ENCODE measurements at regions not wholly inside any gene's neighbourhood (a gene's known extent, or its start where the extent isn't known, plus 50 kb on each side); places are given as distances from the start of the nearest gene placed in this dataset.

- Histone ChIP-seq H3K27ac (ENCODE audit: insufficient read depth, low read length) (no peak overlapping the region), H3K9me3 (ENCODE audit: control insufficient read depth, insufficient read depth, low read length) (no peaks in the 10 kb centered on the region), H4K8ac (ENCODE audit: low read depth in 2 of 2, low read length in 2 of 2) (no peak overlapping the region), H3K14ac (replicated peaks; ENCODE audit: low read depth, low read length) (no peak overlapping the region), H2BK20ac (ENCODE audit: low read depth, low read length) (no peak overlapping the region), H3K9me1 (ENCODE audit: insufficient read depth, low read length) (no peaks in the 10 kb centered on the region), H2BK120ac (ENCODE audit: low read depth, low read length) (no peak overlapping the region), H4K5ac (ENCODE audit: low read depth, low read length) (no peak overlapping the region), H3K23ac (ENCODE audit: low read depth, low read length) (no peak overlapping the region), H3K18ac (ENCODE audit: low read depth, low read length) (no peak overlapping the region), H3K4me2 (ENCODE audit: low read depth, low read length) (no peak overlapping the region), H3K4me1 (ENCODE audit: control insufficient read depth, insufficient read depth, low read length) (peaks cover 3% of the 10 kb centered on the region; the same call in 1 of the 2 replicates), H2AK5ac (ENCODE audit: low read depth, low read length) (no peak overlapping the region), H3K56ac (ENCODE audit: extremely low read depth, insufficient read depth, low read length) (no peak overlapping the region), H3K9ac (ENCODE audit: low read depth, low read length) (no peak overlapping the region), H3K79me1 (ENCODE audit: low read depth in 1 of 2, low read length in 2 of 2) (no peaks in the 10 kb centered on the region), H3K4ac (ENCODE audit: low read depth, low read length) (no peak overlapping the region), H2BK15ac (ENCODE audit: low read depth, low read length) (no peak overlapping the region), H2BK5ac (ENCODE audit: low read depth, low read length, poor library complexity, severe bottlenecking) (no peak overlapping the region), H4K20me1 (ENCODE audit: insufficient read depth, low read length) (no peaks in the 10 kb centered on the region), H4K91ac (ENCODE audit: insufficient read depth, low read depth, low read length) (no peak overlapping the region), H2AFZ (replicated peaks; ENCODE audit: low read length, poor library complexity) (no peak overlapping the region), H3K27me3 (ENCODE audit: control insufficient read depth, insufficient read depth, low read length) (no peaks in the 10 kb centered on the region), H3K36me3 (ENCODE audit: control insufficient read depth, insufficient read depth, low read length) (no peaks in the 10 kb centered on the region), H3K4me3 (ENCODE audit: insufficient read depth, low read depth, low read length) (no peak overlapping the region), H2AK9ac (replicated peaks; ENCODE audit: low read depth, low read length, poor library complexity) (no peak overlapping the region)
- intact Hi-C loops (cut with micrococcal nuclease) (no loop called here), dilution Hi-C loops (cut with HindIII; ENCODE audit: low sequenced_read_pairs, unreplicated experiment) (no loop called here), in situ Hi-C loops (cut with MboI; ENCODE audit: low sequenced_read_pairs) (no loop called here)
- TF ChIP-seq RFX5 (IDR thresholded peaks at IDR 0.05; ENCODE audit: low read depth, low read length) (no peak), FOS (IDR thresholded peaks at IDR 0.05; ENCODE audit: low read depth, low read length) (no peak), RCOR1 (IDR thresholded peaks at IDR 0.05; ENCODE audit: insufficient replicate concordance, low read length) (no peak), CHD1 (IDR thresholded peaks at IDR 0.05; ENCODE audit: low read depth, low read length) (no peak), SMC3 (IDR thresholded peaks at IDR 0.05; ENCODE audit: low read depth, low read length) (no peak), MXI1 (IDR thresholded peaks at IDR 0.05; ENCODE audit: borderline replicate concordance, low read depth, low read length) (no peak), MAZ (IDR thresholded peaks at IDR 0.05; ENCODE audit: borderline replicate concordance, low read depth, low read length) (no peak), ELK1 (IDR thresholded peaks at IDR 0.05; ENCODE audit: borderline replicate concordance, low read depth, low read length) (no peak), MAFK (IDR thresholded peaks at IDR 0.05; ENCODE audit: low read depth, low read length) (no peak), CEBPB (IDR thresholded peaks at IDR 0.05; ENCODE audit: low read depth, low read length) (no peak), NFE2L2 (IDR thresholded peaks at IDR 0.05; ENCODE audit: low read depth, low read length) (no peak), USF2 (IDR thresholded peaks at IDR 0.05; ENCODE audit: low read depth, low read length) (no peak), CTCF (conservative IDR thresholded peaks at IDR 0.05; ENCODE audit: low read depth, low read length) (no peak), BHLHE40 (IDR thresholded peaks at IDR 0.05; ENCODE audit: low read depth, low read length) (no peak), POLR2A (IDR thresholded peaks at IDR 0.05; ENCODE audit: low read depth, low read length) (no peak), RAD21 (IDR thresholded peaks at IDR 0.05; ENCODE audit: low read length) (no peak)
- CTCF ChIA-PET = no interaction called here
- ATAC-seq (ENCODE audit: low read depth) (no peak), DNase-seq (no peak)
- BruUV-seq (replicated peaks) = no TSS peak
- POLR2A ChIA-PET (ENCODE audit: unreplicated experiment) = no interaction called here
- no CpG with 5 or more reads among the region's 1 CpG for WGBS, 2 experiments (ENCODE audit: extremely low coverage in 2 of 2, insufficient read length in 1 of 2)
These were observed 1228.1 kb downstream of the SLITRK1 start for GRCh38 chr13:82654143-82654542.

Data from IMR-90 (cell line).